CD4-positive, alpha-beta T cell (primary cell): ENCODE measurements at regions not wholly inside any gene's neighbourhood (a gene's known extent, or its start where the extent isn't known, plus 50 kb on each side); places are given as distances from the start of the nearest gene placed in this dataset.

Experiments
- ATAC-seq: fragments of 200-7000 bp; cut with Tn5 transposase; one replicate; pipeline ENCODE4 v1.10.0; 2022; ENCODE audit warnings: mild to moderate bottlenecking; ENCODE audit not compliant: poor library complexity
- CTCF ChIA-PET: fragments of 350-600 bp; sonication (Branson Sonifier 250); formaldehyde crosslinking; loops from one replicate; lab custom pipeline; 2021; ENCODE audit warnings: antibody characterized with exemption, inconsistent platforms; lab: Charles Lee
- POLR2A ChIA-PET: fragments of 350-600 bp; sonication (Branson Sonifier 250); formaldehyde crosslinking; loops from one replicate; lab custom pipeline; 2021; ENCODE audit warnings: antibody characterized with exemption, inconsistent platforms; lab: Charles Lee
- DNase-seq, 14 experiments: peaks; one replicate each; pipeline ENCODE4 v3.0.0-alpha.2; 2013 to 2020; ENCODE audit warnings: mixed read lengths in 2 of 14
- H3K27ac ChIP-seq, 2 donors: one replicate each; pipeline versions ENCODE4 v1.5.1 to v1.7.0; 2013; ENCODE audit warnings: low read length in 2 of 2, low read depth in 1 of 2, mild to moderate bottlenecking in 1 of 2
- H3K27me3 ChIP-seq, 2 experiments: 1 replicate in 1 of 2; 2 replicates in 1 of 2; pipeline versions ENCODE4 v1.6.1 to v1.7.0; 2013; ENCODE audit warnings: low read length in 2 of 2, control low read depth in 1 of 2, mild to moderate bottlenecking in 1 of 2, moderate library complexity in 1 of 2; ENCODE audit not compliant: insufficient read depth in 2 of 2, control insufficient read depth in 1 of 2
- H3K36me3 ChIP-seq: one replicate; pipeline ENCODE4 v1.6.1; 2013; ENCODE audit warnings: low read length, control low read depth; ENCODE audit not compliant: insufficient read depth
- H3K4me1 ChIP-seq: one replicate; pipeline ENCODE4 v1.6.1; 2013; ENCODE audit warnings: low read length, control low read depth; ENCODE audit not compliant: insufficient read depth
- H3K4me3 ChIP-seq: one replicate; pipeline ENCODE4 v1.5.1; 2013; ENCODE audit warnings: mild to moderate bottlenecking, low read length, moderate library complexity
- H3K9me3 ChIP-seq, 2 experiments: 1 replicate in 1 of 2; 2 replicates in 1 of 2; pipeline versions ENCODE4 v1.6.1 to v1.7.0; 2013; ENCODE audit warnings: low read length in 2 of 2, mild to moderate bottlenecking in 2 of 2, control low read depth in 1 of 2, moderate library complexity in 1 of 2; ENCODE audit not compliant: control insufficient read depth in 1 of 2, insufficient read depth in 1 of 2
- H3K27ac Mint-ChIP-seq: one replicate; pipeline ENCODE4 v1.8.0; 2020; ENCODE audit warnings: mixed read lengths
- H3K27me3 Mint-ChIP-seq: one replicate; pipeline ENCODE4 v1.8.0; 2021; ENCODE audit warnings: mixed read lengths
- H3K36me3 Mint-ChIP-seq: one replicate; pipeline ENCODE4 v1.8.0; 2021; ENCODE audit warnings: low read depth, mixed read lengths
- H3K4me1 Mint-ChIP-seq: one replicate; pipeline ENCODE4 v1.8.0; 2021; ENCODE audit warnings: low read depth, mixed read lengths
- H3K4me3 Mint-ChIP-seq: one replicate; pipeline ENCODE4 v1.8.0; 2020; ENCODE audit warnings: mild to moderate bottlenecking, mixed read lengths
- H3K9me3 Mint-ChIP-seq: one replicate; pipeline ENCODE4 v1.8.0; 2020; ENCODE audit warnings: mixed read lengths
- intact Hi-C, 2 experiments: fragments of 100-400 bp; cut with DNase I in 1 of 2; cut with micrococcal nuclease in 1 of 2; formaldehyde crosslinking; loops; one replicate each; pipeline versions ENCODE4 v1.15.1 to v1.9.0; 2023 to 2025; cut with DNase I, micrococcal nuclease
- TF ChIP-seq, protein P1 (sequence below): fragments of 200-600 bp; IDR thresholded peaks from one replicate; pipeline ENCODE4 v1.8.0; 2022; ENCODE audit warnings: antibody characterized with exemption, mild to moderate bottlenecking

DNA sequence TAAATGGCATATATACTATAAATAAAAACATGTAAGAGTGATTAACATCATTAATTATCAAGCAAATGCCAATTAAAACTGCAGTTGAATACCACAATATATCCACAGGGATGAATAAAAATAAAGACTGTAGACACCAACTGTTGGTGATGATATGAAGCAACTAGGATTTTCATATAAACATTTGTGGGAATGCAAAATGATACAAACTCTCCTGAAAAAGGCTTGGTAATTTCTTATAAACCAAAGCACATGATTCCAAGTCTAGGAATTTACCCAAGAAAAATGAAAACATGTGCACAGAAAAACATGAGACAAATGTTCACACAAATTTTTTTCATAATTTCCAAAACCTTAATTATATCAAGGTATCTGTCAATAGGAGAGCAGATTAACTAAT lies 448.1 kb downstream of the ETV1 start:
- no peaks in the 10 kb centered on the region for H3K9me3 ChIP-seq
- CTCF ChIA-PET, result no interaction called here
- no peaks in the 10 kb centered on the region for H3K36me3 Mint-ChIP-seq
- H3K27me3 Mint-ChIP-seq, result no peaks in the 10 kb centered on the region
- no peak for DNase-seq
- H3K27ac Mint-ChIP-seq, result no peak overlapping the region
- H3K4me3 ChIP-seq, result no peak overlapping the region
- POLR2A ChIA-PET, result no interaction called here
- no peaks in the 10 kb centered on the region for H3K4me1 Mint-ChIP-seq
- intact Hi-C loops, result no loop called here
- TF ChIP-seq, protein P1, sequence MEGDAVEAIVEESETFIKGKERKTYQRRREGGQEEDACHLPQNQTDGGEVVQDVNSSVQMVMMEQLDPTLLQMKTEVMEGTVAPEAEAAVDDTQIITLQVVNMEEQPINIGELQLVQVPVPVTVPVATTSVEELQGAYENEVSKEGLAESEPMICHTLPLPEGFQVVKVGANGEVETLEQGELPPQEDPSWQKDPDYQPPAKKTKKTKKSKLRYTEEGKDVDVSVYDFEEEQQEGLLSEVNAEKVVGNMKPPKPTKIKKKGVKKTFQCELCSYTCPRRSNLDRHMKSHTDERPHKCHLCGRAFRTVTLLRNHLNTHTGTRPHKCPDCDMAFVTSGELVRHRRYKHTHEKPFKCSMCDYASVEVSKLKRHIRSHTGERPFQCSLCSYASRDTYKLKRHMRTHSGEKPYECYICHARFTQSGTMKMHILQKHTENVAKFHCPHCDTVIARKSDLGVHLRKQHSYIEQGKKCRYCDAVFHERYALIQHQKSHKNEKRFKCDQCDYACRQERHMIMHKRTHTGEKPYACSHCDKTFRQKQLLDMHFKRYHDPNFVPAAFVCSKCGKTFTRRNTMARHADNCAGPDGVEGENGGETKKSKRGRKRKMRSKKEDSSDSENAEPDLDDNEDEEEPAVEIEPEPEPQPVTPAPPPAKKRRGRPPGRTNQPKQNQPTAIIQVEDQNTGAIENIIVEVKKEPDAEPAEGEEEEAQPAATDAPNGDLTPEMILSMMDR, result no peak
- no peak for ATAC-seq
- H3K4me1 ChIP-seq, result no peaks in the 10 kb centered on the region
- H3K36me3 ChIP-seq, result no peaks in the 10 kb centered on the region
- no peak overlapping the region for H3K27ac ChIP-seq
- no peak overlapping the region for H3K4me3 Mint-ChIP-seq
- H3K9me3 Mint-ChIP-seq, result no peaks in the 10 kb centered on the region
- H3K27me3 ChIP-seq, result no peaks in the 10 kb centered on the region

GRCh38 chr7:13542451-13542850 lies 447.0 kb downstream of the ETV1 start:
- no peaks in the 10 kb centered on the region for H3K27me3 Mint-ChIP-seq
- Histone ChIP-seq H3K9me3 (no peaks in the 10 kb centered on the region), H3K27ac (no peak overlapping the region), H3K4me1 (no peaks in the 10 kb centered on the region), H3K4me3 (no peak overlapping the region), H3K27me3 (no peaks in the 10 kb centered on the region), H3K36me3 (no peaks in the 10 kb centered on the region)
- no peak for DNase-seq
- H3K9me3 Mint-ChIP-seq, result no peaks in the 10 kb centered on the region
- no peak for ATAC-seq
- TF ChIP-seq, protein P1, result no peak
- ChIA-PET POLR2A (no interaction called here), CTCF (no interaction called here)
- intact Hi-C loops, result no loop called here
- no peaks in the 10 kb centered on the region for H3K4me1 Mint-ChIP-seq
- no peak overlapping the region for H3K27ac Mint-ChIP-seq
- H3K4me3 Mint-ChIP-seq, result no peak overlapping the region
- H3K36me3 Mint-ChIP-seq, result no peaks in the 10 kb centered on the region

DNA sequence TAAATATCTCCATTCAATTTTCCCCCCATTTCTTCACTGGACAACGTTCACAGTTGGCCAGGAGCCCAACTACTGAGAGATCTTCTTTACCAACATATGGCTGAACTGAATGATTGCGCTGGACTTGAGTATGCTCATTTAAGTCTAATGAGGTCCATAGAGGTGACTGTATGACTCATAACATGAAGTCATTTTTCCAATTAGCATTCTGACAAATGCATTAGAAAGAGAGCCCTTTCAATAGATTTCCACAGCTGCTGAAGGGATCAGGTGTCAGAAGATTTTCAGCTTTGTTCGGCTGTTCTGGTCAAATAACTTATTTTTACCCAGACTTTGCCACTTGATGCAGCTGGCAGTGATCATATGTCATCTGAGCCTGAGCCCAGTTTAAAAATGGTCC lies 438.0 kb downstream of the ETV1 start:
- ATAC-seq (no peak), DNase-seq (no peak)
- H3K36me3 Mint-ChIP-seq, result no peaks in the 10 kb centered on the region
- H3K9me3 Mint-ChIP-seq, result peaks cover 3% of the 10 kb centered on the region
- no peaks in the 10 kb centered on the region for H3K4me1 Mint-ChIP-seq
- H3K4me3 Mint-ChIP-seq, result no peak overlapping the region
- H3K9me3 ChIP-seq, result no peaks in the 10 kb centered on the region
- no peak overlapping the region for H3K27ac ChIP-seq
- no peaks in the 10 kb centered on the region for H3K4me1 ChIP-seq
- CTCF ChIA-PET, result no interaction called here
- H3K27ac Mint-ChIP-seq, result no peak overlapping the region
- POLR2A ChIA-PET, result no interaction called here
- H3K27me3 ChIP-seq, result no peaks in the 10 kb centered on the region
- H3K4me3 ChIP-seq, result no peak overlapping the region
- no peaks in the 10 kb centered on the region for H3K27me3 Mint-ChIP-seq
- no peaks in the 10 kb centered on the region for H3K36me3 ChIP-seq
- intact Hi-C loops, result no loop called here
- TF ChIP-seq, protein P1, result no peak
